ENCODE measurements at regions not wholly inside any gene's neighbourhood (a gene's known extent, or its start where the extent isn't known, plus 50 kb on each side); places are given as distances from the start of the nearest gene placed in this dataset.

- TF ChIP-seq ZNF580 (tag by site-specific recombination; IDR thresholded peaks at IDR 0.05): no peak
These were observed 268.0 kb upstream of the ARHGEF26 start (continued) for GRCh38 chr3:153853163-153853562.

DNA sequence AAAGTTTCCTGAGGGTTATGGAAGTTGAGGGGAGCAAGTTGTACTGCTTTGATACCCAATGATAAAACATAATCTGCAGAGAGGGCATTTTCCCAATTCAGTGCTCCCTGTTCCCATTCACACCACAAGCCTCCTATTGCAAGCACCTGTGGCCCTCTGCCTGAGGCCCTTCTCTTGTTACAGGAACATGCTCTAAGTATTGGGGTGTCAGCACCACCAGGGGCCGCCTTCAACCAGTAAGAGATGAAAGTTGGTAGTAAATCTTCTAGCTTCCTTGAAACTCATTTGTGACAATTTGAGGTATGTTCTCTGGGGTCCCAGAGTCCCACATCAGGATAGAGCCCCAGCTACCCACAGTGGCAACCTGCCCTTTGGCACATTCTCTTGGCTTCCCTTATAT, 265.4 kb upstream of the ARHGEF26 start:
- TF ChIP-seq, protein P1, sequence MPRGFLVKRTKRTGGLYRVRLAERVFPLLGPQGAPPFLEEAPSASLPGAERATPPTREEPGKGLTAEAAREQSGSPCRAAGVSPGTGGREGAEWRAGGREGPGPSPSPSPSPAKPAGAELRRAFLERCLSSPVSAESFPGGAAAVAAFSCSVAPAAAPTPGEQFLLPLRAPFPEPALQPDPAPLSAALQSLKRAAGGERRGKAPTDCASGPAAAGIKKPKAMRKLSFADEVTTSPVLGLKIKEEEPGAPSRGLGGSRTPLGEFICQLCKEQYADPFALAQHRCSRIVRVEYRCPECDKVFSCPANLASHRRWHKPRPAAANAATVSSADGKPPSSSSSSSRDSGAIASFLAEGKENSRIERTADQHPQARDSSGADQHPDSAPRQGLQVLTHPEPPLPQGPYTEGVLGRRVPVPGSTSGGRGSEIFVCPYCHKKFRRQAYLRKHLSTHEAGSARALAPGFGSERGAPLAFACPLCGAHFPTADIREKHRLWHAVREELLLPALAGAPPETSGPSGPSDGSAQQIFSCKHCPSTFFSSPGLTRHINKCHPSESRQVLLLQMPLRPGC (tag by site-specific recombination; IDR thresholded peaks at IDR 0.05): no peak
- TF ChIP-seq, protein P2, sequence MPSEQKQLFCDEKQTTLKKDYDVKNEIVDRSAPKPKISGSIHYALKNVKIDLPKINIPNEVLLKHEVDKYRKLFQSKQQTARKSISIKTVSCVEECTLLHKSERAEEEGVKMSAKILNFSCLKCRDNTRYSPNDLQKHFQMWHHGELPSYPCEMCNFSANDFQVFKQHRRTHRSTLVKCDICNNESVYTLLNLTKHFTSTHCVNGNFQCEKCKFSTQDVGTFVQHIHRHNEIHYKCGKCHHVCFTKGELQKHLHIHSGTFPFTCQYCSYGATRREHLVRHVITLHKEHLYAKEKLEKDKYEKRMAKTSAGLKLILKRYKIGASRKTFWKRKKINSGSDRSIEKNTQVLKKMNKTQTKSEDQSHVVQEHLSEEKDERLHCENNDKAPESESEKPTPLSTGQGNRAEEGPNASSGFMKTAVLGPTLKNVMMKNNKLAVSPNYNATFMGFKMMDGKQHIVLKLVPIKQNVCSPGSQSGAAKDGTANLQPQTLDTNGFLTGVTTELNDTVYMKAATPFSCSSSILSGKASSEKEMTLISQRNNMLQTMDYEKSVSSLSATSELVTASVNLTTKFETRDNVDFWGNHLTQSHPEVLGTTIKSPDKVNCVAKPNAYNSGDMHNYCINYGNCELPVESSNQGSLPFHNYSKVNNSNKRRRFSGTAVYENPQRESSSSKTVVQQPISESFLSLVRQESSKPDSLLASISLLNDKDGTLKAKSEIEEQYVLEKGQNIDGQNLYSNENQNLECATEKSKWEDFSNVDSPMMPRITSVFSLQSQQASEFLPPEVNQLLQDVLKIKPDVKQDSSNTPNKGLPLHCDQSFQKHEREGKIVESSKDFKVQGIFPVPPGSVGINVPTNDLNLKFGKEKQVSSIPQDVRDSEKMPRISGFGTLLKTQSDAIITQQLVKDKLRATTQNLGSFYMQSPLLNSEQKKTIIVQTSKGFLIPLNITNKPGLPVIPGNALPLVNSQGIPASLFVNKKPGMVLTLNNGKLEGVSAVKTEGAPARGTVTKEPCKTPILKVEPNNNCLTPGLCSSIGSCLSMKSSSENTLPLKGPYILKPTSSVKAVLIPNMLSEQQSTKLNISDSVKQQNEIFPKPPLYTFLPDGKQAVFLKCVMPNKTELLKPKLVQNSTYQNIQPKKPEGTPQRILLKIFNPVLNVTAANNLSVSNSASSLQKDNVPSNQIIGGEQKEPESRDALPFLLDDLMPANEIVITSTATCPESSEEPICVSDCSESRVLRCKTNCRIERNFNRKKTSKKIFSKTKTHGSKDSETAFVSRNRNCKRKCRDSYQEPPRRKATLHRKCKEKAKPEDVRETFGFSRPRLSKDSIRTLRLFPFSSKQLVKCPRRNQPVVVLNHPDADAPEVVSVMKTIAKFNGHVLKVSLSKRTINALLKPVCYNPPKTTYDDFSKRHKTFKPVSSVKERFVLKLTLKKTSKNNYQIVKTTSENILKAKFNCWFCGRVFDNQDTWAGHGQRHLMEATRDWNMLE (tag by site-specific recombination; conservative IDR thresholded peaks at IDR 0.05; ENCODE audit: low read depth): no peak
- TF ChIP-seq ZNF629 (tag by site-specific recombination; IDR thresholded peaks at IDR 0.05) (no peak), HIC1 (tag by site-specific recombination; IDR thresholded peaks at IDR 0.05) (no peak), KLF10 (tag by site-specific recombination; IDR thresholded peaks at IDR 0.05) (no peak), ZFP69B (tag by site-specific recombination; IDR thresholded peaks at IDR 0.05) (no peak), ZXDB (tag by site-specific recombination; IDR thresholded peaks at IDR 0.05) (no peak), ZNF433 (tag by site-specific recombination; IDR thresholded peaks at IDR 0.05; ENCODE audit: low read depth) (no peak), ZNF133 (tag by site-specific recombination; IDR thresholded peaks at IDR 0.05) (no peak), ZNF302 (tag by site-specific recombination; IDR thresholded peaks at IDR 0.05; ENCODE audit: low read depth) (no peak), ZNF654 (tag by site-specific recombination; IDR thresholded peaks at IDR 0.05; ENCODE audit: low read depth) (no peak), ZNF221 (tag by site-specific recombination; IDR thresholded peaks at IDR 0.05; ENCODE audit: borderline replicate concordance) (no peak), GLIS2 (tag by site-specific recombination; IDR thresholded peaks at IDR 0.05) (no peak), ZNF626 (tag by site-specific recombination; IDR thresholded peaks at IDR 0.05) (no peak), ZBTB26 (tag by site-specific recombination; optimal IDR thresholded peaks at IDR 0.05) (no peak), ZNF175 (tag by site-specific recombination; IDR thresholded peaks at IDR 0.05) (no peak), ZNF624 (tag by site-specific recombination; IDR thresholded peaks at IDR 0.05) (no peak), ZNF416 (tag by site-specific recombination; IDR thresholded peaks at IDR 0.05) (no peak)
- TF ChIP-seq, protein P3, sequence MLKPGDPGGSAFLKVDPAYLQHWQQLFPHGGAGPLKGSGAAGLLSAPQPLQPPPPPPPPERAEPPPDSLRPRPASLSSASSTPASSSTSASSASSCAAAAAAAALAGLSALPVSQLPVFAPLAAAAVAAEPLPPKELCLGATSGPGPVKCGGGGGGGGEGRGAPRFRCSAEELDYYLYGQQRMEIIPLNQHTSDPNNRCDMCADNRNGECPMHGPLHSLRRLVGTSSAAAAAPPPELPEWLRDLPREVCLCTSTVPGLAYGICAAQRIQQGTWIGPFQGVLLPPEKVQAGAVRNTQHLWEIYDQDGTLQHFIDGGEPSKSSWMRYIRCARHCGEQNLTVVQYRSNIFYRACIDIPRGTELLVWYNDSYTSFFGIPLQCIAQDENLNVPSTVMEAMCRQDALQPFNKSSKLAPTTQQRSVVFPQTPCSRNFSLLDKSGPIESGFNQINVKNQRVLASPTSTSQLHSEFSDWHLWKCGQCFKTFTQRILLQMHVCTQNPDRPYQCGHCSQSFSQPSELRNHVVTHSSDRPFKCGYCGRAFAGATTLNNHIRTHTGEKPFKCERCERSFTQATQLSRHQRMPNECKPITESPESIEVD (tag by site-specific recombination; IDR thresholded peaks at IDR 0.05): no peak
- POLR2A ChIA-PET: no interaction called here

More for the DNA sequence above, 265.4 kb upstream of the ARHGEF26 start:
- no peak overlapping the region for H3K4me3 ChIP-seq (ENCODE audit: low read depth, low read length)
- no peaks in the 10 kb centered on the region for H3K9me3 ChIP-seq (ENCODE audit: control insufficient read depth, insufficient read depth, low read depth, low read length)
- H3K4me1 ChIP-seq (ENCODE audit: control insufficient read depth, insufficient read depth, low read length): no peaks in the 10 kb centered on the region; the same call in 1 of the 2 replicates
- no peaks in the 10 kb centered on the region for H3K36me3 ChIP-seq (ENCODE audit: control insufficient read depth in 2 of 2, insufficient read depth in 1 of 2, low read length in 2 of 2)
- no peak overlapping the region for H3K27ac ChIP-seq (ENCODE audit: extremely low read depth, low read depth, low read length)
- CTCF ChIA-PET: no interaction called here

Measured in HEK293 (cell line).